GM12878 (cell line): ENCODE measurements at regions not wholly inside any gene's neighbourhood (a gene's known extent, or its start where the extent isn't known, plus 50 kb on each side); places are given as distances from the start of the nearest gene placed in this dataset.

Source experiments
- ATAC-seq: fragments of 200-7000 bp; cut with Tn5 transposase; 3 replicates; pipeline ENCODE4 v1.9.1; 2020; ENCODE audit warnings: mild to moderate bottlenecking, moderate library complexity
- BruUV-seq: library from RNA; stranded (reverse); fragments of 400-500 nt; replicated peaks from 2 replicates; lab custom pipeline; 2021; lab: Mats Ljungman, UMichigan
- CTCF ChIA-PET: fragments of 300-600 bp; sonication (Branson Sonifier 250); formaldehyde crosslinking; extraction: SDS; loops from one replicate; lab custom pipeline; 2021; ENCODE audit warnings: inconsistent platforms; lab: Yijun Ruan, JAX
- POLR2A ChIA-PET: fragments of 350-600 bp; formaldehyde crosslinking; extraction: SDS; loops from one replicate; lab custom pipeline; 2021; ENCODE audit warnings: inconsistent platforms; lab: Charles Lee
- RAD21 ChIA-PET: fragments of 300-600 bp; sonication (Branson Sonifier 250); formaldehyde crosslinking; loops from one replicate; lab custom pipeline; 2023; ENCODE audit warnings: antibody characterized with exemption; ENCODE audit not compliant: unreplicated experiment; lab: Charles Lee
- SMC1A ChIA-PET: fragments of 300-600 bp; sonication (Branson Sonifier 250); formaldehyde crosslinking; loops from one replicate; lab custom pipeline; 2023; ENCODE audit not compliant: unreplicated experiment, uncharacterized antibody; lab: Charles Lee
- DNase-seq: peaks from one replicate; pipeline ENCODE4 v3.0.0-alpha.2; 2011; ENCODE audit warnings: low read depth, low spot score
- FAIRE-seq: peaks from 3 replicates; lab custom pipeline; 2011; peaks lifted over from hg19 to GRCh38; lab: Jason Lieb, UNC
- H2AFZ ChIP-seq: 2 replicates; pipeline ENCODE4 v1.6.0; 2011; ENCODE audit warnings: low read depth, low read length, control low read depth; ENCODE audit not compliant: control insufficient read depth
- H3K27ac ChIP-seq: 2 replicates; pipeline ENCODE4 v1.5.1; 2011; ENCODE audit warnings: control low read depth; ENCODE audit not compliant: control insufficient read depth, insufficient read depth
- H3K27me3 ChIP-seq, 2 experiments: replicated peaks in 1 of 2; 2 replicates each; pipeline versions ENCODE4 v1.6.0 to v1.6.1; 2011; ENCODE audit warnings: low read length in 1 of 2; ENCODE audit not compliant: control insufficient read depth in 2 of 2, insufficient read depth in 2 of 2
- H3K36me3 ChIP-seq, 2 experiments: 2 replicates each; pipeline ENCODE4 v1.5.1; 2011; ENCODE audit warnings: low read length in 1 of 2; ENCODE audit not compliant: control insufficient read depth in 2 of 2, insufficient read depth in 2 of 2
- H3K4me1 ChIP-seq: 2 replicates; pipeline ENCODE4 v1.6.1; 2011; ENCODE audit warnings: mild to moderate bottlenecking, low read length, moderate library complexity, mixed read lengths; ENCODE audit not compliant: control insufficient read depth, insufficient read depth
- H3K4me2 ChIP-seq: 2 replicates; pipeline ENCODE4 v1.6.0; 2011; ENCODE audit warnings: control low read depth; ENCODE audit not compliant: control insufficient read depth, insufficient read depth
- H3K4me3 ChIP-seq: fragments of 200-600 bp; sonication (generic); 2 replicates; pipeline ENCODE4 v1.5.1; 2016
- H3K79me2 ChIP-seq: 2 replicates; pipeline ENCODE4 v1.6.0; 2011; ENCODE audit warnings: low read length; ENCODE audit not compliant: control insufficient read depth, insufficient read depth
- H3K9ac ChIP-seq: 2 replicates; pipeline ENCODE4 v1.8.0; 2011; ENCODE audit warnings: low read length, control low read depth, mixed read lengths; ENCODE audit not compliant: control insufficient read depth, insufficient read depth
- H3K9me3 ChIP-seq: replicated peaks from 3 replicates; pipeline ENCODE4 v1.5.1; 2011; ENCODE audit warnings: mild to moderate bottlenecking, low read length; ENCODE audit not compliant: control insufficient read depth, insufficient read depth
- H4K20me1 ChIP-seq: 2 replicates; pipeline ENCODE4 v1.6.0; 2011; ENCODE audit not compliant: control insufficient read depth, insufficient read depth
- CTCF ChIP-seq, 3 experiments: IDR thresholded peaks in 2 of 3; conservative IDR thresholded peaks in 1 of 3; 2 replicates each; pipeline ENCODE4 v1.5.1; 2011; ENCODE audit warnings: low read depth in 3 of 3, low read length in 3 of 3, mild to moderate bottlenecking in 3 of 3, control low read depth in 2 of 3, moderate library complexity in 2 of 3, inconsistent platforms in 1 of 3, mixed read lengths in 1 of 3; ENCODE audit not compliant: control insufficient read depth in 2 of 3, insufficient read depth in 1 of 3; ENCODE audit errors: extremely low read depth in 1 of 3
- FOS ChIP-seq: IDR thresholded peaks from 3 replicates; pipeline ENCODE4 v1.6.1; 2011; ENCODE audit warnings: borderline replicate concordance; ENCODE audit not compliant: insufficient read length; ENCODE audit errors: extremely low read depth
- RAD21 ChIP-seq: IDR thresholded peaks from 2 replicates; pipeline ENCODE4 v1.6.1; 2011; ENCODE audit warnings: mild to moderate bottlenecking, low read depth, low read length, moderate library complexity; ENCODE audit not compliant: insufficient read depth
- SMC3 ChIP-seq: IDR thresholded peaks from 2 replicates; pipeline ENCODE4 v1.6.1; 2011; ENCODE audit warnings: low read length, improper control_type of control experiment, borderline replicate concordance
- WGBS: methylation state at CpG from one replicate; pipeline ENCODE4 v1.1.6; 2016; ENCODE audit warnings: low lambda C conversion rate; ENCODE audit not compliant: insufficient replicate concordance, insufficient coverage; ENCODE audit errors: missing lambda C conversion rate; 5-methylcytosine and 5-hydroxymethylcytosine counted together
- in situ Hi-C: fragments of 300-500 bp; cut with MboI; formaldehyde crosslinking; loops from 9 replicates; pipeline ENCODE4 v1.14.3; 2018; ENCODE audit warnings: mixed read lengths
- intact Hi-C: fragments of 100-400 bp; cut with micrococcal nuclease; formaldehyde crosslinking; loops from one replicate; pipeline ENCODE4 v1.14.2; 2022; ENCODE audit not compliant: unreplicated experiment

DNA sequence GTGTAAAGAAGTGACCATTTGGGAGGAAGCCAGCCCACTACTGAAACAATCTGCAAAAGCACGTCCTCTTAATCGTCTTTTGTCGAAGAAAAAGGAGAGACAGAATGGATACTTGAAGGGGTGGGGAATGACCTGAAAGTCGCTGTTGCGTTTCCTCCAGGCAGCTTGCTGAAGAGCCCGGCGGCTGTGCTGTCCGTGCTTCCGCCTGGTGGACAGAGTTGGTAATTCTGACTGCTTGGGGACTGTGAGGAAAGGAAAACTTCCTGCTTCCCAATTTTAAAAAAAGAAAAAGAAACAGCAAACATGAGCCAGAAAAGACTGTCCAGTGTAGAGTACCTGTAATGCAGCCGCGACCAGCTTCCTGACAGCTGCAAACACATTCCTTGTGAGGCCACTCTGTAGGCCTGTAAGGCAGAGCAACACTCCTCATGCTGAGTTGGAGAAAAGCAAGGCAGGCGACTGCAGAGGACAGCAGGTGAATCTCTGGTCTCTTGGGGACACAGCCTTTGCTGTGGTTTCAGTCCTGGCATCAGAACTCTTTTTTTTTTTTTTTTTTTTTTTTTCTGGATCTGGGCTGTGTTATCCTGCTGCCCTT is 251.1 kb upstream of the TBX18 start:
- Histone ChIP-seq H2AFZ (no peak overlapping the region), H3K4me2 (no peak overlapping the region), H4K20me1 (no peaks in the 10 kb centered on the region), H3K36me3 (no peaks in the 10 kb centered on the region), H3K4me1 (no peaks in the 10 kb centered on the region), H3K27ac (no peak overlapping the region), H3K27me3 (no peaks in the 10 kb centered on the region), H3K9me3 (no peaks in the 10 kb centered on the region), H3K79me2 (no peaks in the 10 kb centered on the region), H3K9ac (no peak overlapping the region), H3K4me3 (no peak overlapping the region)
- in situ Hi-C loops = no loop called here
- CTCF ChIA-PET = interaction anchor here (1.2 kb wide), 1 partner anchor 587 kb away, joined by 3 read pairs; no protein-coding TSS in a partner anchor
- SMC1A ChIA-PET = interaction anchor here (1.8 kb wide), 1 partner anchor 592 kb away, joined by 5 read pairs; no protein-coding TSS in a partner anchor
- POLR2A ChIA-PET = no interaction called here
- intact Hi-C loops = loop anchor here (2.0 to 5.0 kb wide), 2 partner anchors 307 to 593 kb away; no protein-coding TSS in a partner anchor
- peak; percentile 92 for ATAC-seq
- RAD21 ChIA-PET = no interaction called here
- TF ChIP-seq CTCF (IDR thresholded peaks at IDR 0.05 in 2 of 3, conservative IDR thresholded peaks at IDR 0.05 in 1 of 3; ENCODE audit: control insufficient read depth in 2 of 3, extremely low read depth in 1 of 3, insufficient read depth in 1 of 3, low read depth in 3 of 3, low read length in 3 of 3) = peak; percentile 42 to 46 (median 46); a peak in 4 of 6 replicates
- 0 out of 2 replicates have a peak, but pooled peaks have one; percentile 35 for TF ChIP-seq RAD21
- peak; percentile 39; the same call in 1 of the 2 replicates for TF ChIP-seq SMC3
- no peak for TF ChIP-seq FOS
- WGBS = under 1% methylated on average over 12 of the region's 12 CpGs
- no peak for FAIRE-seq
- BruUV-seq = no TSS peak
- DNase-seq = no peak
